ENCODE measurements at regions not wholly inside any gene's neighbourhood (a gene's known extent, or its start where the extent isn't known, plus 50 kb on each side); places are given as distances from the start of the nearest gene placed in this dataset.
A peak's percentile ranks its signal among the peaks of the same experiment; 100 is the strongest.

GRCh38 chr11:133698654-133699053 is 146.7 kb downstream of the SPATA19 start:
- Mint-ChIP-seq H3K4me1 (no peaks in the 10 kb centered on the region), H3K9me3 (peaks cover 0 to 8% (median 2%) of the 10 kb centered on the region in 7 donors), H3K27me3 (peaks cover 0 to 3% (median 0%) of the 10 kb centered on the region in 3 donors), H3K27ac (peak overlapping the region in 2 of 6 donors; percentile 4 to 51), H3K36me3 (no peaks in the 10 kb centered on the region), H3K4me3 (no peak overlapping the region)
- ATAC-seq (ENCODE audit: low read depth in 2 of 2), result no peak
- no peak for DNase-seq

GRCh38 chr11:133697603-133698180 is 147.6 kb downstream of the SPATA19 start:
- H3K27me3 Mint-ChIP-seq, result peaks cover 0 to 3% (median 0%) of the 10 kb centered on the region in 3 donors
- DNase-seq, result no peak

DNA sequence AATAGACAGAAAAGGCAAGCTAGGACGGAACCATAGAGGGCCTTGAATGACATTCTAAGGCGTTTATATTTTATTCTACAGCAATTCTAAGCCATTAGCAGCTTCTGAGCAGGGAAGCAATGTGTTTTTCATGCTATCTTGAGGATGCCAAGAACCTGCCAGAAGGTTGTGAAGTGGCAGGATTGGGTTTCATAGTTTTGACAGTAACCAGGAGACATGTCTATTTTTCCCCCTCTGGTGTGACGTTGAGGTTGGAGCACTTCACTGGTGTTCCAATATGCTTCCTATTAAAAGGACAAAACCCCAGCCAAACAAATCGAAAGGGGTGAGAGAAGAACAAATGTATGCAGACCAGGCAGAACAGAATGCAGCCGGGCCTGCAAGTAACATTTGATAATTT is 148.2 kb downstream of the SPATA19 start:
- DNase-seq, result no peak
- H3K4me1 Mint-ChIP-seq, result no peaks in the 10 kb centered on the region
- ATAC-seq (ENCODE audit: low read depth in 2 of 2), result no peak
- H3K36me3 Mint-ChIP-seq, result no peaks in the 10 kb centered on the region
- H3K27ac Mint-ChIP-seq, result no peak overlapping the region
- peaks cover 0 to 8% (median 2%) of the 10 kb centered on the region in 7 donors for H3K9me3 Mint-ChIP-seq
- peaks cover 0 to 3% (median 0%) of the 10 kb centered on the region in 3 donors for H3K27me3 Mint-ChIP-seq
- no peak overlapping the region for H3K4me3 Mint-ChIP-seq

More at GRCh38 chr11:133697603-133698180, 147.6 kb downstream of the SPATA19 start:
- Mint-ChIP-seq H3K4me1 (no peaks in the 10 kb centered on the region), H3K9me3 (peaks cover 0 to 8% (median 2%) of the 10 kb centered on the region in 7 donors), H3K36me3 (no peaks in the 10 kb centered on the region), H3K27ac (peak overlapping the region in 1 of 6 donors; percentile 15), H3K4me3 (no peak overlapping the region)
- no peak for ATAC-seq (ENCODE audit: low read depth in 2 of 2)

DNA sequence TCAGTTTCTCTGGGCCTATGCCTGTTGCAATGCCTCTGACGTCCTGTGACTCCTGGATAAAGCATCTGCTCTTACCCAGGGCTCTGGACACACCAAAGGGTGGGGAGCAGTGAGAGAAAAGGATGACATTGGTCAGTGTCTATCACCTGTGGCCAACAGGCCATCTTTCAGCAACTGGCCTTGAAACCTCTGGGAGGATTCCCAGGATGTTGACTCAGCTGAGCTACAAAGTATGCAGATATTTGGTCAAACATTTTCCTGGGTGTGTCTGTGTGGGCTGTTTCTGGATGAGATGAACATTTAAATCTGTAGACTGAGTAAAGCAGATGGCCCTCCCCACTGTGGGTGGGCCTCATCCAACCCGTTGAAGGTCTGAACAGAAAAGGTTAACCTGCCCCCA is 149.9 kb downstream of the SPATA19 start:
- H3K4me3 Mint-ChIP-seq, result no peak overlapping the region
- no peak for ATAC-seq (ENCODE audit: low read depth in 2 of 2)
- DNase-seq, result no peak
- no peak overlapping the region for H3K27ac Mint-ChIP-seq
- H3K27me3 Mint-ChIP-seq, result peaks cover 0 to 3% (median 0%) of the 10 kb centered on the region in 3 donors
- peaks cover 0 to 8% (median 2%) of the 10 kb centered on the region in 7 donors for H3K9me3 Mint-ChIP-seq
- H3K36me3 Mint-ChIP-seq, result no peaks in the 10 kb centered on the region
- no peaks in the 10 kb centered on the region for H3K4me1 Mint-ChIP-seq

GRCh38 chr11:133694701-133695100 is 150.6 kb downstream of the SPATA19 start:
- ATAC-seq (ENCODE audit: low read depth in 2 of 2) (no peak), DNase-seq (no peak)
- Mint-ChIP-seq H3K9me3 (peaks cover 0 to 7% (median 2%) of the 10 kb centered on the region in 7 donors), H3K27me3 (peaks cover 0 to 3% (median 0%) of the 10 kb centered on the region in 3 donors), H3K4me3 (no peak overlapping the region), H3K27ac (no peak overlapping the region), H3K36me3 (no peaks in the 10 kb centered on the region), H3K4me1 (no peaks in the 10 kb centered on the region)

DNA sequence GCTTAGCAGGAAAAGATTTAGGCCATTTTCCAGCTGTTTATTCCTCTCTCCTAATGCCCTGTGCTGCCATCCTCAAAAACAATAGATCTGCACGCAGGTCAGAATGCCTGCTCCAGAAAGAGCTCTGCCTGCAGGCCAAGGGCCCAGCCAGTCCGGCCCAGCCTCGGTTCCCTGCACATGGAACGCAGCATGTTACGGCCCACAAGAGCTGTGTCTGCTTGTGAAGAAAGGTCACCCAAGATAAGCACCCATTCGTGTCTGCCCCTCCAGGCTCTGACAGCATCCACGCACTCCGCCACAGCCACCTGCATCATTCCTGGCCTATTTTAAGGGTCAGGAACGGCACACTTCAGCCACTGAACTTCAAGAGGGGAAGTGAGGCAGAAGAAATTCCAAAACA is 152.2 kb downstream of the SPATA19 start:
- Mint-ChIP-seq H3K4me1 (no peaks in the 10 kb centered on the region), H3K9me3 (peaks cover 0 to 6% (median 1%) of the 10 kb centered on the region in 7 donors), H3K27ac (no peak overlapping the region), H3K36me3 (no peaks in the 10 kb centered on the region), H3K4me3 (no peak overlapping the region), H3K27me3 (no peaks in the 10 kb centered on the region)
- ATAC-seq (ENCODE audit: low read depth in 2 of 2) (no peak), DNase-seq (no peak)

- Mint-ChIP-seq H3K4me3 (no peak overlapping the region), H3K9me3 (peaks cover 0 to 6% (median 1%) of the 10 kb centered on the region in 7 donors), H3K4me1 (no peaks in the 10 kb centered on the region), H3K27me3 (no peaks in the 10 kb centered on the region), H3K27ac (no peak overlapping the region), H3K36me3 (no peaks in the 10 kb centered on the region)
- ATAC-seq (ENCODE audit: low read depth in 2 of 2) (no peak), DNase-seq (no peak)
Measured at GRCh38 chr11:133692126-133692934, 153.0 kb downstream of the SPATA19 start.

GRCh38 chr11:133687781-133688180 is 155.5 kb upstream of the OPCML start:
- H3K4me1 Mint-ChIP-seq, result no peaks in the 10 kb centered on the region
- no peak overlapping the region for H3K4me3 Mint-ChIP-seq
- no peaks in the 10 kb centered on the region for H3K27me3 Mint-ChIP-seq
- no peaks in the 10 kb centered on the region for H3K36me3 Mint-ChIP-seq
- DNase-seq, result no peak
- no peak overlapping the region for H3K27ac Mint-ChIP-seq
- no peak for ATAC-seq (ENCODE audit: low read depth in 2 of 2)
- peaks cover 0 to 4% (median 0%) of the 10 kb centered on the region in 7 donors for H3K9me3 Mint-ChIP-seq

DNA sequence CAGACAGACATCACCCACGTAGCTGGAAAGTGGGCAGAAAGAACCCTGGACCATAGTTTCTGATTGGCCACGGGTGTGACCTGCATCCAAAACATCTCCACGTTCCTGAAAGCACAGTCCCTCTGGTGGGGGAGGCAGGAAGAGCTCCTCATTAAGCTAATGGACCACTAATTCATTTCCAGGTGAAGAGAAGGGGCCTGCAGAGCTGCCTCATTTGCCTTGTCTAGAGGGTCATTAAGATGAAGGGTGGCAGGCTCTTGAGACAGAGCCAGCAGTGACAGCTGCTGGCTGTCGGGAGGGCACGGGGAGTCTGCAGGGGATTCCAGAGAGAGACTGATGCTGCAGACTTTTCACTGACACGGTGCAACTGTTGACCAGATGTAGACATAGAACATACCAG is 149.6 kb upstream of the OPCML start:
- no peak overlapping the region for H3K4me3 Mint-ChIP-seq
- H3K9me3 Mint-ChIP-seq, result peaks cover 0 to 4% (median 0%) of the 10 kb centered on the region in 7 donors
- peaks cover 4 to 10% (median 10%) of the 10 kb centered on the region in 3 donors for H3K27me3 Mint-ChIP-seq
- ATAC-seq (ENCODE audit: low read depth in 2 of 2) (no peak), DNase-seq (no peak)
- H3K27ac Mint-ChIP-seq, result no peak overlapping the region
- no peaks in the 10 kb centered on the region for H3K36me3 Mint-ChIP-seq
- no peaks in the 10 kb centered on the region for H3K4me1 Mint-ChIP-seq

DNA sequence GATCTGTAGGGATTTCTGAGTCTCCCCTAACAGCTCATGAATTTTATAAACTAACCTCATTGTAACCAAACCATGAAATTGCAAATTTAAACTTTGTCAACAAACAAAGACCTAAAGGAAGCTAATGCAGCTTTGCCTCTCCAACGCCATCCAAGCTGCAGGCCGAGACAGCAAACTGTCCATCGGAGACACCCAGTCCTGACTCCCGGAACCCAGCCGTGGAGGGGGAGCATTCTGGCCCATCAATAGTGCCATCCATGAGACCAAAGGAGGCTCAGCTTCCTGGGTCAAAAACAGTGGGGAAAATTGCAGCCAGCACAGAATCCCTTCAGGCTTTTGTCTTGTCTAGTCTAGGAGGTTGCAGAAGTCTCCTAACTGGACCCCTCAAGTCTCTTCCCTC is 147.6 kb upstream of the OPCML start:
- H3K4me1 Mint-ChIP-seq, result no peaks in the 10 kb centered on the region
- no peak overlapping the region for H3K27ac Mint-ChIP-seq
- peaks cover 4 to 10% (median 10%) of the 10 kb centered on the region in 3 donors for H3K27me3 Mint-ChIP-seq
- H3K36me3 Mint-ChIP-seq, result no peaks in the 10 kb centered on the region
- peaks cover 0 to 6% (median 0%) of the 10 kb centered on the region in 7 donors for H3K9me3 Mint-ChIP-seq
- no peak overlapping the region for H3K4me3 Mint-ChIP-seq
- no peak for ATAC-seq (ENCODE audit: low read depth in 2 of 2)
- no peak for DNase-seq

GRCh38 chr11:133678191-133678590 is 145.9 kb upstream of the OPCML start:
- no peak for DNase-seq
- peaks cover 0 to 9% (median 4%) of the 10 kb centered on the region in 7 donors for H3K9me3 Mint-ChIP-seq
- H3K4me3 Mint-ChIP-seq, result no peak overlapping the region
- H3K27ac Mint-ChIP-seq, result no peak overlapping the region
- H3K27me3 Mint-ChIP-seq, result peaks cover 4 to 10% (median 10%) of the 10 kb centered on the region in 3 donors
- no peaks in the 10 kb centered on the region for H3K4me1 Mint-ChIP-seq
- no peak for ATAC-seq (ENCODE audit: low read depth in 2 of 2)
- no peaks in the 10 kb centered on the region for H3K36me3 Mint-ChIP-seq

- DNase-seq (no peak), ATAC-seq (ENCODE audit: low read depth in 2 of 2) (no peak)
- Mint-ChIP-seq H3K27ac (no peak overlapping the region), H3K9me3 (peaks cover 0 to 9% (median 4%) of the 10 kb centered on the region in 7 donors), H3K4me3 (no peak overlapping the region), H3K36me3 (no peaks in the 10 kb centered on the region), H3K27me3 (peaks cover 4 to 10% (median 10%) of the 10 kb centered on the region in 3 donors), H3K4me1 (no peaks in the 10 kb centered on the region)
Measured at GRCh38 chr11:133677387-133677786, 145.1 kb upstream of the OPCML start.

GRCh38 chr11:133676265-133676664 is 144.0 kb upstream of the OPCML start:
- Mint-ChIP-seq H3K36me3 (no peaks in the 10 kb centered on the region), H3K27me3 (peaks cover 4 to 10% (median 10%) of the 10 kb centered on the region in 3 donors), H3K27ac (no peak overlapping the region), H3K4me3 (no peak overlapping the region), H3K4me1 (no peaks in the 10 kb centered on the region), H3K9me3 (peaks cover 0 to 9% (median 4%) of the 10 kb centered on the region in 7 donors)
- no peak for DNase-seq
- ATAC-seq (ENCODE audit: low read depth in 2 of 2), result no peak
